HG02840 (cell line): ENCODE measurements at regions not wholly inside any gene's neighbourhood (a gene's known extent, or its start where the extent isn't known, plus 50 kb on each side); places are given as distances from the start of the nearest gene placed in this dataset.
"Not testable (repeated sequence)": the region's sequence is repeated elsewhere in the genome, so short reads cannot be mapped to it uniquely, and the experiment has no call there.

ENCODE experiments used
- ATAC-seq: cut with Tn5 transposase; IDR thresholded peaks from one replicate; pipeline ENCODE4 v1.9.1; 2021; ENCODE audit warnings: mild to moderate bottlenecking, moderate library complexity, moderate number of reproducible peaks; ENCODE audit not compliant: unreplicated experiment, low FRiP score

- ATAC-seq, result no peak
Observed at GRCh38 chr10:60524541-60524940, 134.9 kb upstream of the ANK3 start.

- not testable (repeated sequence) for ATAC-seq
Observed at GRCh38 chr10:60523371-60523770, 133.7 kb upstream of the ANK3 start.

- ATAC-seq, result no peak
Observed at GRCh38 chr10:60522617-60523016, 132.9 kb upstream of the ANK3 start.

- ATAC-seq, result no peak
Observed at GRCh38 chr10:60521974-60522405, 132.3 kb upstream of the ANK3 start.

- ATAC-seq, result no peak
Observed at GRCh38 chr10:60518745-60519144, 129.1 kb upstream of the ANK3 start.

GRCh38 chr10:60517805-60518204 is 128.1 kb upstream of the ANK3 start:
- no peak for ATAC-seq

- ATAC-seq, result no peak
Observed at GRCh38 chr10:60513281-60513680, 123.6 kb upstream of the ANK3 start.

GRCh38 chr10:60511477-60512229 is 122.0 kb upstream of the ANK3 start:
- ATAC-seq, result no peak

- no peak for ATAC-seq
Observed at GRCh38 chr10:60508831-60509230, 119.2 kb upstream of the ANK3 start.

GRCh38 chr10:60508037-60508436 is 118.4 kb upstream of the ANK3 start:
- ATAC-seq, result no peak

GRCh38 chr10:60502621-60503020 is 112.9 kb upstream of the ANK3 start:
- no peak for ATAC-seq

GRCh38 chr10:60498985-60499384 is 109.3 kb upstream of the ANK3 start:
- no peak for ATAC-seq

- ATAC-seq, result no peak
Observed at GRCh38 chr10:60497364-60497763, 107.7 kb upstream of the ANK3 start.

GRCh38 chr10:60496181-60496580 is 106.5 kb upstream of the ANK3 start:
- ATAC-seq, result no peak

GRCh38 chr10:60495338-60496055 is 105.8 kb upstream of the ANK3 start:
- no peak for ATAC-seq

- no peak for ATAC-seq
Observed at GRCh38 chr10:60494774-60495173, 105.1 kb upstream of the ANK3 start.

- ATAC-seq, result no peak
Observed at GRCh38 chr10:60491162-60491561, 101.5 kb upstream of the ANK3 start.

GRCh38 chr10:60490013-60490412 is 100.3 kb upstream of the ANK3 start:
- ATAC-seq, result no peak

- ATAC-seq, result no peak
Observed at GRCh38 chr10:60488111-60488669, 98.5 kb upstream of the ANK3 start.

- no peak for ATAC-seq
Observed at GRCh38 chr10:60487543-60487942, 97.9 kb upstream of the ANK3 start.

GRCh38 chr10:60485025-60485424 is 95.3 kb upstream of the ANK3 start:
- ATAC-seq, result no peak
